ENCODE measurements at regions not wholly inside any gene's neighbourhood (a gene's known extent, or its start where the extent isn't known, plus 50 kb on each side); places are given as distances from the start of the nearest gene placed in this dataset.

GRCh38 chr16:9484881-9485280 lies 393.4 kb downstream of the HAPSTR1 start:
- no TSS peak for BruUV-seq (replicated peaks)
- H3K27me3 ChIP-seq (ENCODE audit: control insufficient read depth in 2 of 2, insufficient read depth in 2 of 2, low read length in 2 of 2) = peaks cover 0 to 7% of the 10 kb centered on the region in 2 experiments; a peak in 3 of 5 replicates
- no peaks in the 10 kb centered on the region for H3K9me1 ChIP-seq (ENCODE audit: control insufficient read depth, insufficient read depth, low read length)
- H3K36me3 ChIP-seq (ENCODE audit: control insufficient read depth, insufficient read depth, low read length) = no peaks in the 10 kb centered on the region
- H3K9me3 ChIP-seq (replicated peaks; ENCODE audit: control insufficient read depth, insufficient read depth, low read depth, low read length) = no peaks in the 10 kb centered on the region
- in situ Hi-C loops (cut with MboI) = no loop called here
- 0% methylated on average over 5 of the region's 5 CpGs for WGBS (ENCODE audit: insufficient coverage, low coverage, missing lambda C conversion rate)
- no peaks in the 10 kb centered on the region for H4K20me1 ChIP-seq (replicated peaks; ENCODE audit: control insufficient read depth, insufficient read depth, low read length)
- FAIRE-seq (no peak), DNase-seq (ENCODE audit: extremely low read depth in 1 of 4, low spot score in 3 of 4) (no peak), ATAC-seq (no peak)
- CTCF ChIA-PET (ENCODE audit: low intra/inter-chr PET ratio) = no interaction called here
- no peak overlapping the region for H3K27ac ChIP-seq (ENCODE audit: extremely low read depth, low read depth, low read length)
- no peak for TF ChIP-seq TFE3 (CRISPR knock-in tag; IDR thresholded peaks at IDR 0.05)
- TF ChIP-seq ZFP91 (CRISPR knock-in tag; IDR thresholded peaks at IDR 0.05) = no peak
- TF ChIP-seq NCOA2 (IDR thresholded peaks at IDR 0.05; ENCODE audit: partially characterized antibody in 2 of 2) = no peak
- no peak for TF ChIP-seq ZNF384 (IDR thresholded peaks at IDR 0.05; ENCODE audit: low read depth, low read length)
- H2AFZ ChIP-seq (ENCODE audit: low read depth, low read length) = no peak overlapping the region
- H3K4me1 ChIP-seq (replicated peaks in 1 of 2; ENCODE audit: control insufficient read depth in 2 of 2, insufficient read depth in 2 of 2, low read length in 2 of 2) = no peaks in the 10 kb centered on the region
- H3K9ac ChIP-seq (ENCODE audit: insufficient read depth in 1 of 2, low read depth in 2 of 2, low read length in 2 of 2) = no peak overlapping the region
- intact Hi-C loops (cut with micrococcal nuclease) = no loop called here
- no peak overlapping the region for H3K4me2 ChIP-seq (ENCODE audit: insufficient read depth, low read length)
- POLR2A ChIA-PET = no interaction called here
- H3K79me2 ChIP-seq (ENCODE audit: control insufficient read depth, insufficient read depth, low read length) = no peaks in the 10 kb centered on the region
- H3K4me3 ChIP-seq = no peak overlapping the region
